A549 (cell line): ENCODE measurements at regions not wholly inside any gene's neighbourhood (a gene's known extent, or its start where the extent isn't known, plus 50 kb on each side); places are given as distances from the start of the nearest gene placed in this dataset.

Experiments used
- ATAC-seq, 2 experiments: fragments of 200-7000 bp in 1 of 2; fragments of >200 bp in 1 of 2; cut with Nextera tagmentation in 1 of 2; cut with Tn5 transposase in 1 of 2; 3 replicates each; pipeline versions ENCODE4 v1.8.0 to v1.9.1; 2018 to 2020; ENCODE audit warnings: mild to moderate bottlenecking in 1 of 2, moderate library complexity in 1 of 2
- CTCF ChIA-PET: fragments of 300-600 bp; sonication (Branson Sonifier 250); formaldehyde crosslinking; extraction: SDS; loops from one replicate; lab custom pipeline; 2021; ENCODE audit warnings: antibody characterized with exemption, inconsistent platforms; lab: Yijun Ruan, JAX
- POLR2A ChIA-PET: fragments of 350-600 bp; formaldehyde crosslinking; extraction: SDS; loops from one replicate; lab custom pipeline; 2021; ENCODE audit warnings: antibody characterized with exemption, inconsistent platforms; lab: Yijun Ruan, JAX
- DNase-seq, 2 experiments: peaks; one replicate each; pipeline versions ENCODE4 v3.0.0 to v3.0.0-alpha.2; 2011 to 2016; ENCODE audit warnings: low read depth in 1 of 2, low spot score in 1 of 2
- FAIRE-seq: peaks from 2 replicates; lab custom pipeline; 2011; peaks lifted over from hg19 to GRCh38; lab: Jason Lieb, UNC
- H3K27ac ChIP-seq, 2 experiments: fragments of >200 bp; sonication (Bioruptor Twin); formaldehyde crosslinking; 3 replicates each; pipeline ENCODE4 v1.5.1; 2016 to 2017
- H3K4me1 ChIP-seq: fragments of >200 bp; sonication (Bioruptor Twin); formaldehyde crosslinking; 3 replicates; pipeline ENCODE4 v1.6.1; 2016
- H3K4me2 ChIP-seq: fragments of >200 bp; sonication (Bioruptor Twin); formaldehyde crosslinking; 3 replicates; pipeline ENCODE4 v1.6.1; 2016
- H3K4me3 ChIP-seq: fragments of >200 bp; sonication (Bioruptor Twin); formaldehyde crosslinking; 3 replicates; pipeline ENCODE4 v1.5.1; 2016
- H3K9me3 ChIP-seq: fragments of >200 bp; sonication (Bioruptor Twin); formaldehyde crosslinking; 3 replicates; pipeline ENCODE4 v1.6.1; 2016
- BHLHE40 ChIP-seq: IDR thresholded peaks from 2 replicates; pipeline ENCODE4 v1.6.1; 2012; ENCODE audit warnings: low read depth, low read length, inconsistent platforms
- CBX8 ChIP-seq: fragments of 200-600 bp; sonication (generic); IDR thresholded peaks from 2 replicates; pipeline ENCODE4 v1.6.1; 2016
- CHD2 ChIP-seq: fragments of 150-350 bp; IDR thresholded peaks from 2 replicates; pipeline ENCODE4 v1.6.1; 2014; ENCODE audit warnings: low read length; ENCODE audit not compliant: partially characterized antibody
- CHD4 ChIP-seq: fragments of 200-600 bp; sonication (generic); IDR thresholded peaks from 2 replicates; pipeline ENCODE4 v1.6.1; 2016; ENCODE audit warnings: antibody characterized with exemption, mild to moderate bottlenecking, borderline replicate concordance
- EHMT2 ChIP-seq: fragments of 200-600 bp; sonication (generic); IDR thresholded peaks from 2 replicates; pipeline ENCODE4 v1.6.1; 2016; ENCODE audit warnings: antibody characterized with exemption, low read depth, mild to moderate bottlenecking, moderate library complexity
- EP300 ChIP-seq, 2 experiments: fragments of >200 bp; sonication (Bioruptor Twin); formaldehyde crosslinking; IDR thresholded peaks; 2 replicates in 1 of 2; 3 replicates in 1 of 2; pipeline ENCODE4 v1.6.1; 2016 to 2017
- ESRRA ChIP-seq: fragments of 150-350 bp; IDR thresholded peaks from 2 replicates; pipeline ENCODE4 v1.6.1; 2014; ENCODE audit warnings: mild to moderate bottlenecking, low read length, borderline replicate concordance
- FOSB ChIP-seq: fragments of 250-450 bp; sonication (Bioruptor Pico); IDR thresholded peaks from 2 replicates; pipeline ENCODE4 v1.5.0; 2020; ENCODE audit warnings: mild to moderate bottlenecking, moderate library complexity
- FOSL2 ChIP-seq, 2 experiments: fragments of 450-650 bp in 1 of 2; fragments of >200 bp in 1 of 2; sonication (Bioruptor Twin) in 1 of 2; formaldehyde crosslinking; IDR thresholded peaks; 2 replicates each; pipeline versions ENCODE4 v1.5.0 to v1.6.1; 2016 to 2020; ENCODE audit warnings: mild to moderate bottlenecking in 1 of 2, moderate library complexity in 1 of 2
- GATA3 ChIP-seq: IDR thresholded peaks from 2 replicates; pipeline ENCODE4 v1.6.1; 2012; ENCODE audit warnings: borderline replicate concordance
- HOXB5 ChIP-seq: fragments of 250-450 bp; sonication (Bioruptor Pico); IDR thresholded peaks from 2 replicates; pipeline ENCODE4 v1.5.0; 2020; ENCODE audit warnings: mild to moderate bottlenecking, moderate library complexity
- JUNB ChIP-seq: fragments of >200 bp; sonication (Bioruptor Twin); formaldehyde crosslinking; IDR thresholded peaks from 2 replicates; pipeline ENCODE4 v1.6.1; 2016
- KDM1A ChIP-seq: fragments of 200-600 bp; sonication (generic); IDR thresholded peaks from 2 replicates; pipeline ENCODE4 v1.6.1; 2016; ENCODE audit warnings: low read depth, mild to moderate bottlenecking
- KDM5A ChIP-seq: fragments of 200-600 bp; sonication (generic); IDR thresholded peaks from 2 replicates; pipeline ENCODE4 v1.6.1; 2016; ENCODE audit warnings: antibody characterized with exemption, mild to moderate bottlenecking
- MAFK ChIP-seq: fragments of 450-650 bp; IDR thresholded peaks from 2 replicates; pipeline ENCODE4 v1.6.1; 2014; ENCODE audit not compliant: partially characterized antibody
- NFE2L2 ChIP-seq: fragments of 150-350 bp; conservative IDR thresholded peaks from 2 replicates; pipeline ENCODE4 v1.6.1; 2014; ENCODE audit warnings: low read length
- NPAS2 ChIP-seq: fragments of 250-450 bp; sonication (Bioruptor Pico); IDR thresholded peaks from 2 replicates; pipeline ENCODE4 v1.8.0; 2022; ENCODE audit warnings: mild to moderate bottlenecking, moderate library complexity, borderline replicate concordance
- RAD21 ChIP-seq, 2 experiments: fragments of >200 bp in 1 of 2; sonication (Bioruptor Twin) in 1 of 2; formaldehyde crosslinking in 1 of 2; IDR thresholded peaks in 1 of 2; conservative IDR thresholded peaks in 1 of 2; 2 replicates in 1 of 2; 3 replicates in 1 of 2; pipeline ENCODE4 v1.6.1; 2012 to 2018; ENCODE audit warnings: inconsistent platforms in 1 of 2
- RCOR1 ChIP-seq: fragments of 150-350 bp; IDR thresholded peaks from 2 replicates; pipeline ENCODE4 v1.6.1; 2014; ENCODE audit warnings: antibody characterized with exemption, low read length, low read depth
- RFX5 ChIP-seq: fragments of 450-650 bp; IDR thresholded peaks from 2 replicates; pipeline ENCODE4 v1.7.1; 2014; ENCODE audit warnings: antibody characterized with exemption, mild to moderate bottlenecking, moderate library complexity
- TFCP2L1 ChIP-seq: fragments of 250-450 bp; sonication (Bioruptor Pico); IDR thresholded peaks from 2 replicates; pipeline ENCODE4 v1.5.0; 2021; ENCODE audit warnings: mild to moderate bottlenecking
- TP53 ChIP-seq: fragments of 250-450 bp; sonication (Bioruptor Pico); IDR thresholded peaks from 2 replicates; pipeline ENCODE4 v1.5.0; 2021; ENCODE audit warnings: mild to moderate bottlenecking, moderate library complexity
- ZFP36 ChIP-seq: fragments of 450-650 bp; IDR thresholded peaks from 2 replicates; pipeline ENCODE4 v1.6.1; 2014; ENCODE audit warnings: borderline replicate concordance; ENCODE audit not compliant: partially characterized antibody
- ZNF302 ChIP-seq: fragments of 250-450 bp; sonication (Bioruptor Pico); IDR thresholded peaks from 2 replicates; pipeline ENCODE4 v1.9.0; 2021; ENCODE audit warnings: inconsistent platforms, mild to moderate bottlenecking, moderate library complexity
- WGBS: methylation state at CpG from one replicate; pipeline ENCODE4 v1.1.6; 2017; ENCODE audit errors: missing lambda C conversion rate; 5-methylcytosine and 5-hydroxymethylcytosine counted together
- TF ChIP-seq, protein P1 (sequence below): fragments of 150-350 bp; IDR thresholded peaks from 2 replicates; pipeline ENCODE4 v1.6.1; 2014; ENCODE audit warnings: low read depth, mild to moderate bottlenecking, low read length
- TF ChIP-seq, protein P2 (sequence below): fragments of 250-450 bp; sonication (Bioruptor Pico); IDR thresholded peaks from 2 replicates; pipeline ENCODE4 v1.5.0; 2021; ENCODE audit warnings: mild to moderate bottlenecking, moderate library complexity, borderline replicate concordance
- TF ChIP-seq, protein P3 (sequence below): fragments of 250-450 bp; sonication (Bioruptor Pico); IDR thresholded peaks from 2 replicates; pipeline ENCODE4 v1.5.0; 2020; ENCODE audit warnings: low read depth, mild to moderate bottlenecking, moderate library complexity
- TF ChIP-seq, protein P4 (sequence below): IDR thresholded peaks from 2 replicates; pipeline ENCODE4 v1.6.1; 2012
- TF ChIP-seq, protein P5 (sequence below): fragments of 200-600 bp; sonication (generic); IDR thresholded peaks from 2 replicates; pipeline ENCODE4 v1.6.1; 2016; ENCODE audit warnings: antibody characterized with exemption, mild to moderate bottlenecking, moderate library complexity
- TF ChIP-seq, protein P6 (sequence below): fragments of >200 bp; sonication (Bioruptor Twin); formaldehyde crosslinking; IDR thresholded peaks from 2 replicates; pipeline ENCODE4 v1.6.1; 2016
- TF ChIP-seq, protein P7 (sequence below): IDR thresholded peaks from 2 replicates; pipeline ENCODE4 v1.6.1; 2012

DNA sequence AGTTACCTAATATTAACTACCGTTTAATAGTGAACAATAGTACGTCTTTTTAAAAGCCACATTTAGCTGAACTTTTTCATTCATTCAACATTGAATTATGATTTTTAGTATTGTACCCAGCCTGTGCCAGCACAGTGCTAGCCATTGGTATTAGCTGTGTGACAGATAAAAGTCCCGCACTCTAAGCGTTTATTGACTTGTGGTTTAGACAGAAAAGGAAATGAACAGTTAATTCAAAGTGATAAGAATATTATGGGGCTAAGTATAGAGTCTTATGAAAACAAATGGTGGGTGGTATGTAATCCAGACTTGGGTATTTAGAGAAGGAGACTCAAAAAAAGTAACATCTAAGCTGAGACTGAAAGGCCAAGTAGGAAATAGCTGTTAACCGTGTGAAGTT lies 202.3 kb downstream of the RPS12 start:
- no peak for FAIRE-seq
- 84% methylated on average over 5 of the region's 5 CpGs for WGBS
- ChIA-PET CTCF (interaction anchor here (1.2 kb wide), 1 partner anchor 23 kb away, joined by 3 read pairs; no protein-coding TSS in a partner anchor), POLR2A (no interaction called here)
- DNase-seq = no peak
- Histone ChIP-seq H3K4me3 (no peak overlapping the region), H3K9me3 (no peaks in the 10 kb centered on the region), H3K27ac (no peak overlapping the region), H3K4me2 (no peak overlapping the region), H3K4me1 (no peaks in the 10 kb centered on the region)
- TF ChIP-seq, protein P1, sequence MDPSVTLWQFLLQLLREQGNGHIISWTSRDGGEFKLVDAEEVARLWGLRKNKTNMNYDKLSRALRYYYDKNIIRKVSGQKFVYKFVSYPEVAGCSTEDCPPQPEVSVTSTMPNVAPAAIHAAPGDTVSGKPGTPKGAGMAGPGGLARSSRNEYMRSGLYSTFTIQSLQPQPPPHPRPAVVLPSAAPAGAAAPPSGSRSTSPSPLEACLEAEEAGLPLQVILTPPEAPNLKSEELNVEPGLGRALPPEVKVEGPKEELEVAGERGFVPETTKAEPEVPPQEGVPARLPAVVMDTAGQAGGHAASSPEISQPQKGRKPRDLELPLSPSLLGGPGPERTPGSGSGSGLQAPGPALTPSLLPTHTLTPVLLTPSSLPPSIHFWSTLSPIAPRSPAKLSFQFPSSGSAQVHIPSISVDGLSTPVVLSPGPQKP = no peak
- ATAC-seq = no peak

DNA sequence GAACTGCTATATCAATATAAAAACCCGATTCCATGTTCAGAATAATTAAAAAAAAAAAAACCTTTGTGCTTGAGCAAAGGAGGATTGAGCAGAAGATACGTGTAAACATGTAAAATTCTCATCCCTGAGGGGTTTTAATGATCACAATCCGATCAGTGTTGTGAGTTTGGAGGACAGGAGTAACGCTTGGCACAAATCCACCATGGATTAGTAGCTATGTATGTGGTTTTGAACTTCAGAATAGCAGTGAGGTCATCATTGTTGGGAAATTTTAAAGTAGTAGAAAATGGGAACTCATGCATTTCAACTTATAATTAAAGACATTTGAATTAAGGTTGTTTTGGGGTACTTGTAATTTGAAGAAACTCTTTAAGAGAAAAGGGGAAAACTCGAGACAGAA lies 203.2 kb downstream of the RPS12 start:
- DNase-seq = no peak
- H3K9me3 ChIP-seq = no peaks in the 10 kb centered on the region

DNA sequence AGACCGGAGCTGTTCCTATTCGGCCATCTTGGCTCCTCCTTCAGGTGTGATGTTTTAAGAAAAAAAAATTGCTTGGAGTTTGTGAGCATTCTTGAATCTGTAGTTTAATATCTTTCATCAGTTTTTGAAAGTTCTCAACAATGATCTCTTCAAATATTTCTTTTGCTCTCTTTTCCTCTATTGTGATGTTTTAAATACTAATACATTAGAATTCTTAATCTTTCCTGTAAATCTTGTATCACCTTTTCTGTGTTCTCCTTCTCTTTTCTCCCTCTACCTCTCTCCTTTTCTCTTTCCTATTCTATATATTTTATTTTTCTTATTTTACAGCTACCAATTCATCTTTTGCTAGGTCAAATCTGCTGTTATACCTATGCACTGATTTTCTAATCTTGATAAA lies 212.3 kb downstream of the RPS12 start:
- Histone ChIP-seq H3K4me3 (no peak overlapping the region), H3K4me1 (no peaks in the 10 kb centered on the region)
- FAIRE-seq = no peak
- TF ChIP-seq ZNF302 (CRISPR knock-in tag) (no peak), RAD21 (conservative IDR thresholded peaks at IDR 0.05 in 1 of 2, IDR thresholded peaks at IDR 0.05 in 1 of 2) (no peak), NPAS2 (CRISPR knock-in tag) (no peak), MAFK (no peak), KDM1A (no peak), RCOR1 (no peak), CHD4 (no peak), EP300 (IDR thresholded peaks at IDR 0.05) (no peak), BHLHE40 (no peak), ESRRA (no peak)
- TF ChIP-seq, protein P1 = no peak
- TF ChIP-seq, protein P2, sequence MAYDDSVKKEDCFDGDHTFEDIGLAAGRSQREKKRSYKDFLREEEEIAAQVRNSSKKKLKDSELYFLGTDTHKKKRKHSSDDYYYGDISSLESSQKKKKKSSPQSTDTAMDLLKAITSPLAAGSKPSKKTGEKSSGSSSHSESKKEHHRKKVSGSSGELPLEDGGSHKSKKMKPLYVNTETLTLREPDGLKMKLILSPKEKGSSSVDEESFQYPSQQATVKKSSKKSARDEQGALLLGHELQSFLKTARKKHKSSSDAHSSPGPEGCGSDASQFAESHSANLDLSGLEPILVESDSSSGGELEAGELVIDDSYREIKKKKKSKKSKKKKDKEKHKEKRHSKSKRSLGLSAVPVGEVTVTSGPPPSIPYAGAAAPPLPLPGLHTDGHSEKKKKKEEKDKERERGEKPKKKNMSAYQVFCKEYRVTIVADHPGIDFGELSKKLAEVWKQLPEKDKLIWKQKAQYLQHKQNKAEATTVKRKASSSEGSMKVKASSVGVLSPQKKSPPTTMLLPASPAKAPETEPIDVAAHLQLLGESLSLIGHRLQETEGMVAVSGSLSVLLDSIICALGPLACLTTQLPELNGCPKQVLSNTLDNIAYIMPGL (CRISPR knock-in tag) = no peak
- TF ChIP-seq, protein P3, sequence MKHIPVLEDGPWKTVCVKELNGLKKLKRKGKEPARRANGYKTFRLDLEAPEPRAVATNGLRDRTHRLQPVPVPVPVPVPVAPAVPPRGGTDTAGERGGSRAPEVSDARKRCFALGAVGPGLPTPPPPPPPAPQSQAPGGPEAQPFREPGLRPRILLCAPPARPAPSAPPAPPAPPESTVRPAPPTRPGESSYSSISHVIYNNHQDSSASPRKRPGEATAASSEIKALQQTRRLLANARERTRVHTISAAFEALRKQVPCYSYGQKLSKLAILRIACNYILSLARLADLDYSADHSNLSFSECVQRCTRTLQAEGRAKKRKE = no peak
- TF ChIP-seq, protein P4, sequence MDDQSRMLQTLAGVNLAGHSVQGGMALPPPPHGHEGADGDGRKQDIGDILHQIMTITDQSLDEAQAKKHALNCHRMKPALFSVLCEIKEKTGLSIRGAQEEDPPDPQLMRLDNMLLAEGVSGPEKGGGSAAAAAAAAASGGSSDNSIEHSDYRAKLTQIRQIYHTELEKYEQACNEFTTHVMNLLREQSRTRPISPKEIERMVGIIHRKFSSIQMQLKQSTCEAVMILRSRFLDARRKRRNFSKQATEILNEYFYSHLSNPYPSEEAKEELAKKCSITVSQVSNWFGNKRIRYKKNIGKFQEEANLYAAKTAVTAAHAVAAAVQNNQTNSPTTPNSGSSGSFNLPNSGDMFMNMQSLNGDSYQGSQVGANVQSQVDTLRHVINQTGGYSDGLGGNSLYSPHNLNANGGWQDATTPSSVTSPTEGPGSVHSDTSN = no peak
- TF ChIP-seq, protein P5, sequence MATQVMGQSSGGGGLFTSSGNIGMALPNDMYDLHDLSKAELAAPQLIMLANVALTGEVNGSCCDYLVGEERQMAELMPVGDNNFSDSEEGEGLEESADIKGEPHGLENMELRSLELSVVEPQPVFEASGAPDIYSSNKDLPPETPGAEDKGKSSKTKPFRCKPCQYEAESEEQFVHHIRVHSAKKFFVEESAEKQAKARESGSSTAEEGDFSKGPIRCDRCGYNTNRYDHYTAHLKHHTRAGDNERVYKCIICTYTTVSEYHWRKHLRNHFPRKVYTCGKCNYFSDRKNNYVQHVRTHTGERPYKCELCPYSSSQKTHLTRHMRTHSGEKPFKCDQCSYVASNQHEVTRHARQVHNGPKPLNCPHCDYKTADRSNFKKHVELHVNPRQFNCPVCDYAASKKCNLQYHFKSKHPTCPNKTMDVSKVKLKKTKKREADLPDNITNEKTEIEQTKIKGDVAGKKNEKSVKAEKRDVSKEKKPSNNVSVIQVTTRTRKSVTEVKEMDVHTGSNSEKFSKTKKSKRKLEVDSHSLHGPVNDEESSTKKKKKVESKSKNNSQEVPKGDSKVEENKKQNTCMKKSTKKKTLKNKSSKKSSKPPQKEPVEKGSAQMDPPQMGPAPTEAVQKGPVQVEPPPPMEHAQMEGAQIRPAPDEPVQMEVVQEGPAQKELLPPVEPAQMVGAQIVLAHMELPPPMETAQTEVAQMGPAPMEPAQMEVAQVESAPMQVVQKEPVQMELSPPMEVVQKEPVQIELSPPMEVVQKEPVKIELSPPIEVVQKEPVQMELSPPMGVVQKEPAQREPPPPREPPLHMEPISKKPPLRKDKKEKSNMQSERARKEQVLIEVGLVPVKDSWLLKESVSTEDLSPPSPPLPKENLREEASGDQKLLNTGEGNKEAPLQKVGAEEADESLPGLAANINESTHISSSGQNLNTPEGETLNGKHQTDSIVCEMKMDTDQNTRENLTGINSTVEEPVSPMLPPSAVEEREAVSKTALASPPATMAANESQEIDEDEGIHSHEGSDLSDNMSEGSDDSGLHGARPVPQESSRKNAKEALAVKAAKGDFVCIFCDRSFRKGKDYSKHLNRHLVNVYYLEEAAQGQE = no peak
- TF ChIP-seq, protein P6, sequence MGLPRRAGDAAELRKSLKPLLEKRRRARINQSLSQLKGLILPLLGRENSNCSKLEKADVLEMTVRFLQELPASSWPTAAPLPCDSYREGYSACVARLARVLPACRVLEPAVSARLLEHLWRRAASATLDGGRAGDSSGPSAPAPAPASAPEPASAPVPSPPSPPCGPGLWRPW = no peak
- TF ChIP-seq, all 56 proteins: peak for 0
- DNase-seq = no peak
- CTCF ChIA-PET = no interaction called here
- Histone ChIP-seq H3K4me2 (no peak overlapping the region), H3K27ac (no peak overlapping the region), H3K9me3 (no peaks in the 10 kb centered on the region)
- WGBS = no CpG with 5 or more reads among the region's 2 CpGs
- no peak for ATAC-seq
- POLR2A ChIA-PET = no interaction called here

More for the DNA sequence above, 203.2 kb downstream of the RPS12 start:
- Histone ChIP-seq H3K4me1 (no peaks in the 10 kb centered on the region), H3K4me2 (no peak overlapping the region), H3K4me3 (no peak overlapping the region), H3K27ac (no peak overlapping the region)
- no peak for FAIRE-seq
- ChIA-PET CTCF (interaction anchor here (0.6 kb wide), 1 partner anchor 1879 kb away, joined by 3 read pairs; no protein-coding TSS in a partner anchor), POLR2A (no interaction called here)
- 29% methylated on average over 5 of the region's 5 CpGs for WGBS
- ATAC-seq = no peak
- TF ChIP-seq FOSB (CRISPR knock-in tag) (no peak), RFX5 (no peak), EP300 (IDR thresholded peaks at IDR 0.05) (no peak), TFCP2L1 (no peak), CBX8 (no peak), CHD2 (no peak), TP53 (CRISPR knock-in tag) (no peak), EHMT2 (no peak), FOSL2 (IDR thresholded peaks at IDR 0.05) (no peak), FOSL2 (CRISPR knock-in tag; IDR thresholded peaks at IDR 0.05) (no peak), NPAS2 (CRISPR knock-in tag) (no peak), KDM5A (no peak), ZFP36 (no peak), JUNB (no peak), CHD4 (no peak), GATA3 (no peak), HOXB5 (CRISPR knock-in tag) (no peak), NFE2L2 (no peak)
- TF ChIP-seq, protein P7, sequence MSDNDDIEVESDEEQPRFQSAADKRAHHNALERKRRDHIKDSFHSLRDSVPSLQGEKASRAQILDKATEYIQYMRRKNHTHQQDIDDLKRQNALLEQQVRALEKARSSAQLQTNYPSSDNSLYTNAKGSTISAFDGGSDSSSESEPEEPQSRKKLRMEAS = no peak
